ENCODE measurements at regions not wholly inside any gene's neighbourhood (a gene's known extent, or its start where the extent isn't known, plus 50 kb on each side); places are given as distances from the start of the nearest gene placed in this dataset.

DNA sequence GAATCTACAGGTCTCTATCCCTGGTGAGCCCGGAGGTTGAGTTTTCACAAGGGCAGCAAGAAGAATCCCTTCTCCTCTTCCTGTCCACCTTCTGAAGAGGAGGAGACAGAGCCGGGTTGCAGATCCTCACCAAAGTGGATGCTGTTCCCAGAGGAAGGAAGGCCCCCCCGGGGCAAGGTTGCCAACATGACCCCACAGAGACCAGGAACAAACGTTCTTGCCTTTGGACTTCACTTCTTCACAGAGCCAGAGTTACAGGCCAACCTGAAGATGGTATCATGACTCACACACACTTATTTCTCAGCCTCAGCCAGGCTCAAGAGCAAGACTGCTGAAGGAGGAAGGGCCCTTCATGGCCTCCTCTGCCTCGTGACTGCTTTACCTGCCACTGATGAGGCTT lies 384.3 kb downstream of the CD83 start:
- Mint-ChIP-seq H3K27me3 (no peaks in the 10 kb centered on the region), H3K4me3 (no peak overlapping the region), H3K4me1 (peaks cover 5 to 13% (median 8%) of the 10 kb centered on the region in 4 donors), H3K9me3 (peaks cover 0 to 3% (median under 1%) of the 10 kb centered on the region in 9 donors), H3K27ac (no peak overlapping the region), H3K36me3 (no peaks in the 10 kb centered on the region)
- ATAC-seq, result no peak
- DNase-seq, result no peak
- POLR2A ChIA-PET, result no interaction called here

DNA sequence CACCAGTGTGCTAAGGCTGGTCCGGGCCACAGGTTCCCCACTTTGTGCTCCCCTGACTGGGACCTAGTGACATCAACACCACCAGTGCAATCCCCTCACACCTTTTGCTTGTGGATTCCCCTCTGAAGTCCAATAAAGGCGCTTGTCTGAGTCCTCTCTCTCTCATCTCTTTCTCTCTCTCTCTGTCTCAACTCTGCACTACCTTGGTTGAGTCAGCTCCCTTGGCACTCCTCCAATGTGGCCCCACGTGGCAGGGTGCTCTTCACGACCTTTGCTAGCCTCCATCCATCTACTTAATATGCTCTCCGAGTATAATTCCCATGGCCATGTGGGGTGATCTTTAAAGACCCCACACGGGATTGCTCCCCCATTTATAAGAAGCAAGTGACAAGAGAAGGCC lies 385.0 kb downstream of the CD83 start:
- H3K9me3 Mint-ChIP-seq, result no peaks in the 10 kb centered on the region
- DNase-seq (no peak), ATAC-seq (no peak)
- no peaks in the 10 kb centered on the region for H3K27me3 Mint-ChIP-seq
- no peak overlapping the region for H3K4me3 Mint-ChIP-seq
- POLR2A ChIA-PET, result no interaction called here
- no peaks in the 10 kb centered on the region for H3K36me3 Mint-ChIP-seq
- H3K4me1 Mint-ChIP-seq, result peaks cover 10 to 17% (median 12%) of the 10 kb centered on the region in 4 donors
- peak overlapping the region in 3 of 10 donors; percentile 27 to 76 (median 66) for H3K27ac Mint-ChIP-seq

DNA sequence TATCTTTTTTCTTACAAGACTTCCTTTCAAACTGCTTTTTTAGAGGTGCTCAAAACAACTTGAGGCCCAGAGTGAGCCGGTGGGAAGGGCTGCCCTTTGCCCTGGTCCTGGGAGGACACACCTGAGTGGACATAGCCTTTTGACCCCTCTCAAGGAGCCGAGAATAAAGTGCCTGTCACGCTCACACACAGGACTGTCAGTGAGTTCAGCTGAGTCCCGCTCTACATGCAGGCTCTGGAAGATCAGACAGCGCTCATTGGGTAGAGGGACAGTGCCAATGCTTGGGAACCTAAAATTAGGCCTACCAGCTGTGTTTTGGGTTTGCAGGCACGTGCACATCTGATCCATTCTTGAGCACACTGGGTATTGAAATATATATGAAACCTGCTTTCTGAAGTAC lies 387.8 kb downstream of the CD83 start:
- no peak for ATAC-seq
- Mint-ChIP-seq H3K27me3 (peaks cover 0 to 4% (median 2%) of the 10 kb centered on the region in 5 donors), H3K4me3 (no peak overlapping the region), H3K4me1 (peaks cover 12 to 17% (median 13%) of the 10 kb centered on the region in 4 donors), H3K9me3 (no peaks in the 10 kb centered on the region), H3K27ac (no peak overlapping the region), H3K36me3 (no peaks in the 10 kb centered on the region)
- POLR2A ChIA-PET, result no interaction called here
- DNase-seq, result no peak

DNA sequence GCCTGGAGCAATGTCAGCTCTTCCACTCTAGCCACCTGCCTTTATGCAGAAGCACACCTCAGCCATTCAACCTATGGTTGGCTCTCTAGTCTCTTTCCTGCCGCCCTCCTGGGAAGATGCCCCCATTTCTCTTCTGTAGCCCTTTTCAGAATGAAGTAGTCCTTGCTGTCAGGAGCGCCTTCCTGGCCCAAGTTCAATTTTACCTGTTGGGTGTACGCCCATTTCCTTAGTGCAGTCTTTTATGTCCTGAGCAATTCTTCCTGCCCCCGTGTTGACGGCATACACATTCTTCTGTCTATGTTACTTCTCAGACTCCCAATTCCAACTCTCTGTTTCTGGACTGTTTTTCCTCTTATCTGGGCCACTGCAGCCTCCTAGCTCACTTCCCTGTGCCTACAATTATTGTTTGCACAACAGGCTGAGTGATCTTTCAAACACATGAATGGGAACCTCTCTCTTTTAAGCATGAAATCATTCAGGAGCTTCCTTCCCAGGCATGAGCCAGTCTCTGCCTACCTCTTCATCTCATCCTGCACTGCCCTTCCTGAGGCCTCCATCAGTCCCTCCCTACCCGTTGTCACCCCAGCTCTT lies 389.2 kb downstream of the CD83 start:
- Mint-ChIP-seq H3K27me3 (peaks cover under 1 to 12% (median 4%) of the 10 kb centered on the region in 5 donors), H3K36me3 (no peaks in the 10 kb centered on the region), H3K27ac (peak overlapping the region in 3 of 10 donors; percentile 9 to 46 (median 45)), H3K4me1 (peaks cover 12 to 17% (median 14%) of the 10 kb centered on the region in 4 donors), H3K9me3 (no peaks in the 10 kb centered on the region), H3K4me3 (peak overlapping the region in 7 of 10 donors; percentile 1 to 64 (median 27))
- ATAC-seq, result peak; percentile 69 to 70
- POLR2A ChIA-PET, result interaction anchor here (0.6 to 1.0 kb wide), 2 partner anchors 230 to 412 kb away, joined by 3 to 4 read pairs; no protein-coding TSS in a partner anchor
- peak in 2 of 10 donors; percentile 34 to 38 for DNase-seq

DNA sequence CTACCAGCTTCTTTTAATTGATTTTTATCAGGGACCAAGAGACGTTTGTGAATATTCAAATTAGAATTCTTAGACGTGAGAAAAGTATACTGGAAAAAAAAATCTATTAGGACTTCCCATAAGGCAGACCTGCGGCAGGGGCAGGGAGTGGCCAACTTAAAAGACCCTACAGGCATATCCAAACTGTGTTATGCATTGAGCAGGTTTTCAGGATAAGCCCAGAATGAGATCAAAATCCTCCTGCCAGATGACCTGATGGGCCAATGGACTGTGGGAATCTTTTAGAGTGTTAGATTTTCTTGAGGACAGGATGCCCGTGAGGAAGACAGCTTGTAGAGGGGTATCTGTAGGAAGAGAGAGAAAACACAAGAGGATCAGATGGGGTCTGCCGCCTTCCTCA lies 391.5 kb downstream of the CD83 start:
- Mint-ChIP-seq H3K27ac (peak overlapping the region in 1 of 10 donors; percentile 7), H3K27me3 (peaks cover 1 to 12% (median 4%) of the 10 kb centered on the region in 5 donors), H3K4me3 (no peak overlapping the region), H3K4me1 (peaks cover 14 to 23% (median 16%) of the 10 kb centered on the region in 4 donors), H3K36me3 (no peaks in the 10 kb centered on the region), H3K9me3 (no peaks in the 10 kb centered on the region)
- no peak for DNase-seq
- POLR2A ChIA-PET, result no interaction called here
- no peak for ATAC-seq

DNA sequence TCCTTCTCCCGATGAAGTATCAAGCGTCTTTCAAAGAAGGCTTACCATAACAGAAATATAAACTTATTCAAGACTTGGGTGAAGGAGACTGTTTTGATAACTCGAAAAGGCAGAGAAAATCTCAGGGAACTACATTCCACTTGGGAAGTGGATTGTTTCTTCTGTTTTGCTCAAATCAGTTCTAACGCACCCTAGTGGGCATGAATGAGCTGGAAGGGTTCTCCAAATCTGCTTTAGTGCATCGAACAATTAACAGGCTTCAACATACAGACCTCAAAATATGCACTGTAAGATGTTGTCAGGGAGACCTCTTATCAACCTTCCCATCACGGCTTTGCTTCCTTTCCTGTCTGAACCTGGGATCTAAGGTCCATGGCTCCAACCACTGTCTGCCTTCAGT lies 392.5 kb downstream of the CD83 start:
- Mint-ChIP-seq H3K27me3 (peaks cover 1 to 12% (median 4%) of the 10 kb centered on the region in 5 donors), H3K4me3 (no peak overlapping the region), H3K9me3 (no peaks in the 10 kb centered on the region), H3K4me1 (peaks cover 14 to 23% (median 16%) of the 10 kb centered on the region in 4 donors), H3K27ac (peak overlapping the region in 1 of 10 donors; percentile 1), H3K36me3 (no peaks in the 10 kb centered on the region)
- DNase-seq, result no peak
- ATAC-seq, result no peak
- POLR2A ChIA-PET, result no interaction called here

DNA sequence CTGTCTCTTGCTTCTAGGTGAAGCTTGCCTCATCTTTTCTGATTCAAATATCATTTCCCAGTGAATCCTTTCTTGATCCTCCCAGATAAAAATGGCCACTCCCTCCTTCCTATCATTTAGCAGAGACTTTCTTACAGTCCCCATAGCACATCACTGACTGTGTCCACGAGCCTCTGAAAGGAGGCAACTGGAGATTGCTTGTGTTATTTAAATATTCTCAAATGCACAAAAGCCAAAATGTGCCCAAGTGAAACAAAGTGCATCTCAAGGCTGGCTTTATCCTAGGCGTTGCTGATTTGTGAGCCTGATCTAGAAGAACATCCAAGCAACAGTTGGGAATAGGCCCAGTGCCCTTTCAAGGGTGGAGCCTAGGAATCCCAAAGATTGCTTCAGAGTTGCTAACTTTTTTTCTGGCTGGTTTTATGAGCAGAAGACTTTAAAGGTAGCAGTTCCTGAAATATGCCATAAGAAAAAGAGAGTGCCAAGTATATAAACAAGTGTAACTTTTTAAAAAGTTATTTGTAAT lies 393.6 kb downstream of the CD83 start:
- no peak overlapping the region for H3K27ac Mint-ChIP-seq
- POLR2A ChIA-PET, result no interaction called here
- H3K4me1 Mint-ChIP-seq, result peaks cover 10 to 20% (median 13%) of the 10 kb centered on the region in 4 donors

DNA sequence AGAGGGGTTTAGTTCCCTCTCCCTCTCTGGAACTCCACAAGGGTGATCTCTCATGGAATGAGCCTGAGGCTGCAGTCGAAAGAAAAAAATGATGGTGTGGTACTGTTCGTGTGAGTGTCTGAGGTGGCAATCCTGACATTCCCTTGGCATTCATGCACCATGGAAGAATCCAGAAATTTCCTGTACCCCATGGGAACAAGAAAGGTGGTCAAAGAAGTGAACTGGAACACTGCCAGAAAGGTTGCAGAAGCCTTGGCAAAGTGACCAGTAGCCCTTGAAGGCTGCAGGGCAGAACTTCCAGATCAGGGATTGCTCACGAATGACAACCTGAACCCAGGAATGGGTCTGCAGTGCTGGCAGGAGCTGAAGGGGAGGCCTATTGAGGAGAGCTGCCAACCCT lies 394.7 kb downstream of the CD83 start:
- DNase-seq (no peak), ATAC-seq (no peak)
- no peaks in the 10 kb centered on the region for H3K36me3 Mint-ChIP-seq
- H3K27me3 Mint-ChIP-seq, result peaks cover 1 to 12% (median 4%) of the 10 kb centered on the region in 5 donors
- no peak overlapping the region for H3K4me3 Mint-ChIP-seq
- POLR2A ChIA-PET, result no interaction called here
- peaks cover 1 to 11% (median 4%) of the 10 kb centered on the region in 4 donors for H3K4me1 Mint-ChIP-seq
- no peaks in the 10 kb centered on the region for H3K9me3 Mint-ChIP-seq
- H3K27ac Mint-ChIP-seq, result no peak overlapping the region

More for the DNA sequence above, 393.6 kb downstream of the CD83 start:
- Mint-ChIP-seq H3K36me3 (no peaks in the 10 kb centered on the region), H3K9me3 (no peaks in the 10 kb centered on the region), H3K4me3 (no peak overlapping the region), H3K27me3 (peaks cover 1 to 12% (median 4%) of the 10 kb centered on the region in 5 donors)
- DNase-seq, result no peak
- no peak for ATAC-seq

DNA sequence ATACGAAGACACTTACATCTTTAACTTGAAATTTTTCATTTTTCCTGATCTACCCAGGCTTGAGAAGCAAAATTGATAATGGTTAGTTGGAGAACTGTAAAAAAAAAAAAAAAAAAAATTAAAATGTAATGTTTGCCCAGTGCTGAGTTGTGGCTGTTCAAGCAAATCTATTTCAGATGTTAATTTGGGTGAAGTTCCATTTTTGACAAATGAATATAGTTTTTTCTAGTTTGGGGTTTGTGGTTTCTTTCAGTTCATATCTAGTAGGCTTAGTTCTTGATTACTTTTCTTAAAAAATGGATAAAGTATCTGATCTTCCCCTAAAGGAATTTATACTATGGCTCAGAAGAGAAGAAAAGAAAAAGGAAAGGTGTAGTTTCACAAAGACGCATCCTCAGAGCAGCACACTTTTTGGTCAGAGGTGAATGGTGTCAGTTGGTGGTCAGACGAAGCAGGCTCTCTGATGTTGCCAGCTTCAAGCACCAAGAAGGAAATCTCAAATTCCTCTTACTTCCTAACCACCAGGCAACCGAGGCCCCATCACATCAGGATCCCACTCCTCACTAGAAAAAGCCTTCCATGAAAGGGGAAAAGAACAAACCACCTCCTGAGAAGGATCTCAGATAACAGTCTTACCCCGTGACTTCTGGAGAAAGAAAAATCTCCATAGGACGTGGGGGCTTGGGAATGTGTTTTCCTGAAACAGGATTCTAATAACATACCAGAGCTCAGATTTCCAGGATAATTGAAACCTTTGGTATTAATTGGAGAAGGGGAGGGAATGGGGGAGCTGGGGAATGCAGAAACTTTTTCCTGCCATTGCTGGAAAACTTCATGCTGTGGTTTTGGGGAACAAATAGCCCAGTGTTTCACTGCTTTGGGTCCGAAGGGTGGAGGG lies 396.2 kb downstream of the CD83 start:
- DNase-seq (no peak), ATAC-seq (no peak)
- no peaks in the 10 kb centered on the region for H3K9me3 Mint-ChIP-seq
- H3K4me1 Mint-ChIP-seq, result peaks cover 0 to 9% (median 2%) of the 10 kb centered on the region in 4 donors
- no peak overlapping the region for H3K4me3 Mint-ChIP-seq
- POLR2A ChIA-PET, result no interaction called here
- peak overlapping the region in 1 of 10 donors; percentile 5 for H3K27ac Mint-ChIP-seq
- no peaks in the 10 kb centered on the region for H3K36me3 Mint-ChIP-seq
- peaks cover 1 to 12% (median 4%) of the 10 kb centered on the region in 5 donors for H3K27me3 Mint-ChIP-seq

DNA sequence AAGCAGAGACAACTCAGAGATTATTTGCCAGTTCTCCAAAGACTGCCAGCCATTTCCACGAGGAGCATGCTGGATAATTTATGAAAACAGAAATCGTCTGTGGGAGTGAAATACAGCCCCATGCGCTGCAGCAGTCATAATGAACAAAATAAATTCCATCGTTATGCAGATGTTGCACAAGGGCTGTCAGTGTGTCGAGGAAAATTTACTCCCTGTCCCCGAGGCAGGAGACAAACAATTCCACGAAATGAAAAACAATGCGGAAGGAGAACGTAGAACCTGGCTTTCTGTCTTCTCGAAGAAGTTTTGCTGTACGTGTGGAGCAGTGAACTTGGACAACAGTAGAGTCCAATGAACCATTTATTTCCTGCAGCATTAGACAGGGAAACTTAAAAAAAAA lies 399.4 kb downstream of the CD83 start:
- ATAC-seq (no peak), DNase-seq (no peak)
- no peaks in the 10 kb centered on the region for H3K36me3 Mint-ChIP-seq
- peaks cover 0 to 9% (median 1%) of the 10 kb centered on the region in 4 donors for H3K4me1 Mint-ChIP-seq
- no peaks in the 10 kb centered on the region for H3K27me3 Mint-ChIP-seq
- H3K4me3 Mint-ChIP-seq, result no peak overlapping the region
- no peaks in the 10 kb centered on the region for H3K9me3 Mint-ChIP-seq
- H3K27ac Mint-ChIP-seq, result peak overlapping the region in 1 of 10 donors; percentile 24
- POLR2A ChIA-PET, result interaction anchor here (0.5 kb wide), 1 partner anchor 91 kb away, joined by 3 read pairs; no protein-coding TSS in a partner anchor

DNA sequence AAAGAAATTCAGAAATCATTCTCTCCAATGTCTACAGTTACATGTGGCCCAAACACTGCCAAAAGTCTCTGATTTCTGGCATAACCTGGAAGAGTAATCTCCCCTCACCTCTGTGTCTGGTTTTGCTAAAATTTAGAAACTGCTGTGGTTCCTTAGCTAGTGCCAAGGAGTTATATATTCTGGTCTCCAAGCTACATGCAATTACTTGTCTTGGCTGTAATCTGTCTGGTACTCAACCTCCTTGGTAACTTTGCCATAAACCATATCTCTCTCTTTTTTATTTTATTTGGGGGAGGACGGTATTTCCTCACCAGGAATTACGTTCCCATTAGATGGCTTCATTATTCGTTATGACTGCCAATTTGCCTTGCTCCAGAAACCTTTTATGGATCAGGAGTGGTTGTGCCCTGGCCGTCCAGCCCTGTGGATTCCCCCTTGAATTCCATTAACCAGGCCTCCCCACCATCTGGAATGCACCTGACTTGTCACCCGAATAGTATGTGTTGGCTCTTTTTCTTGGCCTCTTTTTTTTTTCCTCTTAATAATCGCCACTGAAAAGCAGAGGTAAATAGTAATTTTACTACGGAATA lies 400.0 kb downstream of the CD83 start:
- no peaks in the 10 kb centered on the region for H3K36me3 Mint-ChIP-seq

DNA sequence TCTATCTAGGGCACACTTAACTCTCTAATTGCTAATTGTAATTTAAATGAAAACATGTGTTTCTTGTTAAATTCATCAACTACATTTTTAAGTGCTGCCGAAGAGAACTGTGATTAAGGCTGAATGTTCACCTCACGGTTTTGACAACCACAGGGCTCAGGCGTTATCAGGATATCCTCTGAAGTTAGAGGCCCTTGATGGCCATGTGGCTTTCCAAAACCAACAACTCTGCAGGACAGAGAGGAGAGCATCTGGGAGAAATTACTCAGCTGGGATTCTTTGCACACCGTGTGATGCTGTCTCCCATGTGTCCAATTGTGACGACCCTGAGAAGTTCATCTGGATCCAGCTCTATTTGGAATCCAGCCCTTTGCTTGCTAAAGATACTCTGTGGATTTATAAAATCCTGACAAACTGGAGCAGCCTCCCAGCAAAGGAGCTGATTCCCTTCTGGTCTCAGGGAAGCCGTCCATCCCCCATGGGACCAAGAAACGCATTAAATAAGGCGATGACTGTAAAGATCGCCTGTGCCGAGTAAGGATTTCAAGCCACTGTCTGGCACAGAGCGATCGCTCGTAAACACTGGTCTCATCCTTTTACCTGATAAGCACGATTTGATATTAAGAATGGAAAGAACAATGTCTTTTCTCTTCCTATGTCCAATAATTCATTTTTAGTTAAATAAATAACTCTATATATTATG lies 401.1 kb downstream of the CD83 start:
- H3K27ac Mint-ChIP-seq, result no peak overlapping the region
- H3K36me3 Mint-ChIP-seq, result no peaks in the 10 kb centered on the region
- H3K27me3 Mint-ChIP-seq, result no peaks in the 10 kb centered on the region
- DNase-seq (no peak), ATAC-seq (no peak)
- peaks cover 0 to 3% (median under 1%) of the 10 kb centered on the region in 4 donors for H3K4me1 Mint-ChIP-seq
- H3K9me3 Mint-ChIP-seq, result no peaks in the 10 kb centered on the region
- POLR2A ChIA-PET, result interaction anchor here (0.7 kb wide), 1 partner anchor 58 kb away, joined by 3 read pairs; no protein-coding TSS in a partner anchor
- H3K4me3 Mint-ChIP-seq, result no peak overlapping the region

More for the DNA sequence above, 400.0 kb downstream of the CD83 start:
- Mint-ChIP-seq H3K4me3 (no peak overlapping the region), H3K4me1 (peaks cover 0 to 9% (median 1%) of the 10 kb centered on the region in 4 donors), H3K9me3 (no peaks in the 10 kb centered on the region), H3K27ac (no peak overlapping the region), H3K27me3 (no peaks in the 10 kb centered on the region)
- ATAC-seq, result no peak
- POLR2A ChIA-PET, result no interaction called here
- no peak for DNase-seq

Measured in naive thymus-derived CD8-positive, alpha-beta T cell (primary cell).